Activated gamma-delta T cell treated with anti-CD3 and anti-CD28 coated beads, Interleukin-2, amount 50 U/mL, for 16 hours (primary cell): ENCODE measurements at regions not wholly inside any gene's neighbourhood (a gene's known extent, or its start where the extent isn't known, plus 50 kb on each side); places are given as distances from the start of the nearest gene placed in this dataset.

Experiments used
- DNase-seq: peaks from one replicate; pipeline ENCODE4 v3.0.0-alpha.2; 2020; ENCODE audit warnings: low read depth

DNA sequence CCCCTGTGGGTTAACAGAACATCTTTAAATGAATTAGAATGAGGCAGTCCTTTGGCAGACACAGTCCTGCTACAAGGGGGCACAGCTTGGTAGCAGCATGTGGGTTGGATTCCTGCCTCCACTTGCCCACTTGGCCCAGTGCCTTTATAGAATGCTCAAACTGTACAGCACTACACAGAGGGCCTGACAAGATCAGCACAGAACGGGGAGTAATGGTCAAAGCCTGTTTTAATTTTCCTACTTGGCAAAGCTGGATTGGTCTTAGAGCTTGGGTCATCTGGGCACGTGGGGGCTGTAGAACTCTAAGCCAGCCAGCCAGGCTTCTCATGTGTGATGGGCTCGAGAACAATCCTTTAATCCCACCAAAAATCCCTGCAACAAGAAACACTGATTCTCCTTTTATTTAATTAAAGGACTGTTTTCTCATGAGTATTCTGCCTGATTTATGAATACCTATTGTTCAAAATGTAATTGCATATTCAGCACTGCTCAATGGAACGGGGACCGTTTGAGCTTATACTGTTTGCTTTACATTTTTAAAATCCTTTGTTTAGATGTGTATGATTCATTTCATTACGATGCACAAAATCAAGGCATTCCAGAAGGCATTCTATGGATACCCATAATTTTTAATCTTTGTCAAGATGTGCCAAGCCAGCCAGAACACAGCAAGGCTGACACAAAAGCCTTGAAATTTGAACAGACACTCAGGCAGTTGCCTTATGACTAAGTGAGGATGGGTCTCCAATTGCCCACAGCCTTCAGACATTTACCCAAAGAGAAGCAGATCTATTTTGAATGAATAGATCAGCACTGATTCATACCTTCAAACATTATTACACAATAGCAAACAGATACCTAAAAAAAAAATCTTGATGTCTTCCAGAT, 249.3 kb upstream of the TGFBR2 start:
- no peak for DNase-seq

DNA sequence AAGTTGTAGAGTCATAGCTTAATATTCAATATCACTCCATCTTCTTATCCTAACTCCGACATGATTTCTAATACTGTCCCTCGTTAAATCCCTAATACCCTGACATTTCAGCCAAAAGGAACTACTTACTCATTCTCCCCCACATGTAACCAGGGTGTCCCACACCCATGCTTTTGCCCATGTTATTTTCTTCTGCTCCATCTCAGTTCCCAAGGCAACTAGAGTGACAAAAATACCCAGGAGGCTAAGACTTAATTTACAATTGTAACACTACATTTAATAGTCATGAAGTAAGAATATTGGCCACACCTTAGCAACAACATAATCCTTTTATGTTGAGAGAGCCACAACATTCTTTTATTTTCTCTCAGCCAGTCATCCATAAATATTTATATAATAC, 248.5 kb upstream of the TGFBR2 start:
- no peak for DNase-seq

GRCh38 chr3:30358871-30359270, 247.5 kb upstream of the TGFBR2 start:
- DNase-seq: no peak

- DNase-seq: no peak
These were observed 237.4 kb upstream of the TGFBR2 start for GRCh38 chr3:30368978-30369377.

GRCh38 chr3:30370681-30371271, 235.6 kb upstream of the TGFBR2 start:
- no peak for DNase-seq

DNA sequence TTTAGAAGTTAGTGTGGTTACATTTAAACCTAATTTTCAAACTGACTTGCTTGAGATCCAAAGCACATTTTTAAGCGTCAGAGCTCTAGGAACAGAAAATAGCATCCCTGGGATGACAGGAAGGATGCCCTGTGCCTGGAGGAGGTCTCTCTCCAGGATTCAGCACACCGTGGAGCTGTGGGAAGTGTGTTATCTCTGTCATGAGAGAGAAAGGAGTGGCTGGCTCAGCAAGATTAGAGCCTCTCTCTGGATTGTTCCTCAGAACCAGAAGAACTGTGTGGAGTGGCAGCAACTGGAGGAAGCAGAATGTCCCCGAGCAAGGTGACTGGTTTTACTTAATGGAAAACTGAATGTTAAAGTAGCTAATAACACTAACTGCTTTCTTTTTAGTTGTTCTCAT, 233.6 kb upstream of the TGFBR2 start:
- DNase-seq: no peak

- DNase-seq: no peak
These were observed 221.8 kb upstream of the TGFBR2 start for GRCh38 chr3:30384546-30385072.

DNA sequence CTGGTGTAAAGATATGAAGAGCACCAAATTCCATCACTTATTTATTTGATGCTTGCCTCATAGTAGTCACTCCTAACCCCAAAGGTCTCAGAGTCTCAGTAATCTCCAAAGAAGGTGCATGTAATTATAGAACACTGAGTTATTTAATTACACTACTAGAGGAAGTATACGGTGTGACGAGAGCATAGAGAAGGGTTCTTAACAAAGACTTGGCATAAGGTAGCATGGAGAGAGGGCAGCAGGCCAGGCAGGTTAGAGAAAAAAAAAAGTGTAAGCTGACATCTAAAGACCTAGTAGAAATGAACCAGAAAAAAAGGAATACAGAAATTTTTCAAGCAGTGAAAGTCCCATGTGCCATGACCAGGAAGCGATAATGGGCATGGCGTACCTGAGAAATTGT, 213.3 kb upstream of the TGFBR2 start:
- DNase-seq: no peak

DNA sequence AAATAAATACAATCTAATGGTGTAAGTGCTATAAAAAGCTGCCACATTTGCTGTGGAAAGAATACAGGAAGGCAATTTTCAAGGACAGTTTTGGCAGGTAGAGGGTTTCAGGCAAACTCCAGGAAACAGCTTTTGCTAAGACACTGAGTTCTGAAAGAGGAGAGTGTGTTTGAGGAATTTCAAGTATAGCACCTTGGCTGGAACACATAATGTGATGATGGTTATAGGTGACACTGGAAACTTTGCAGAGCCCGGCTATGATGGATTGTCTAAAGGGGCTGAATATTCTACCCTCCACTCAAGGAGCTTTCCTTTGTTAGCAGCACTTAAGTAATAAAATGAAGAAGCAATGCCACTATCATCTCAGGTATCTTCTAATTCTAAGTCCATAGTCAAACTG, 209.4 kb upstream of the TGFBR2 start:
- no peak for DNase-seq

- no peak for DNase-seq
These were observed 206.8 kb upstream of the TGFBR2 start for GRCh38 chr3:30399394-30400181.

GRCh38 chr3:30400926-30401325, 205.5 kb upstream of the TGFBR2 start:
- DNase-seq: no peak

- no peak for DNase-seq
These were observed 204.4 kb upstream of the TGFBR2 start for GRCh38 chr3:30401971-30402370.

DNA sequence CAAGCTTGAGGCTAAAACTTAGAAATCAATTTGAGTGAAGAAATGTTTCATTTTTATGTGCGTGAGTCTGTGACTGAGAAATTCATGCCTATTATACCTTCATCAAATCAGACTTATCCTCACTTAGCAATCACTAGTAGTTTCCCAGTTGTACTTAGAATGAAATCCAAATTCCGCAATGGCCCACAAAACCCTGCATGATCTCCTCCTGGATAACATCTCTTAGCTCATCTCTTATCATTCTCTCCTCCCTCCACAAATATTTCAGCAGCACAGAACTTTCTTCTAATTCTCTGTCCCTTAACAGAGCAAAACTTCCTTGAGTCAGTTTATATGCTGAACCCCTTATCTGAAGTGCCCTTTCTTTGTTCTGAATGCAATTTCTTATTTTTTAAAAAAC, 198.8 kb upstream of the TGFBR2 start:
- DNase-seq: no peak

DNA sequence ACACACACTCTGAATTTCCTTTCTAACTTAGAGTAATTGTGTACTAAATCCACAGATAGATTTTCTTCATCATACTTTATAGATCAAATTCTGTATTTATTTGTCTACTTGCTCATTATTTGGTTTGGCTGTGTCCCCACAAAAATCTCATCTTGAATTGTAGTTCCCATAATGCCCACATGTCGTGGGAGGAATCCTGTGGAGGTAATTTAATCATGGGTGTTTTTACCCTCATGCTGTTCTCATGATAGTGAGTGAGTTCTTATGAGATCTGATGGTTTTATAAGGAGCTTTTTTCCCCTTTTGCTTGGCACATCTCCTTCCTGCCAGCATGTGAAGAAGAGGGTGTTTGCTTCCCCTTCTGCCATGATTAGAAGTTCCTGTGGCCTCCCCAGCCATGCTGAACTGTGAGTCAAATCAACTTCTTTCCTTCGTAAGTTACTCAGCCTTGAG, 198.3 kb upstream of the TGFBR2 start:
- DNase-seq: no peak

- DNase-seq: no peak
These were observed 188.0 kb upstream of the TGFBR2 start for GRCh38 chr3:30418443-30418842.

GRCh38 chr3:30421266-30421665, 185.1 kb upstream of the TGFBR2 start:
- DNase-seq: no peak

- no peak for DNase-seq
These were observed 180.0 kb upstream of the TGFBR2 start for GRCh38 chr3:30426293-30426993.

- DNase-seq: no peak
These were observed 178.2 kb upstream of the TGFBR2 start for GRCh38 chr3:30428251-30428650.

DNA sequence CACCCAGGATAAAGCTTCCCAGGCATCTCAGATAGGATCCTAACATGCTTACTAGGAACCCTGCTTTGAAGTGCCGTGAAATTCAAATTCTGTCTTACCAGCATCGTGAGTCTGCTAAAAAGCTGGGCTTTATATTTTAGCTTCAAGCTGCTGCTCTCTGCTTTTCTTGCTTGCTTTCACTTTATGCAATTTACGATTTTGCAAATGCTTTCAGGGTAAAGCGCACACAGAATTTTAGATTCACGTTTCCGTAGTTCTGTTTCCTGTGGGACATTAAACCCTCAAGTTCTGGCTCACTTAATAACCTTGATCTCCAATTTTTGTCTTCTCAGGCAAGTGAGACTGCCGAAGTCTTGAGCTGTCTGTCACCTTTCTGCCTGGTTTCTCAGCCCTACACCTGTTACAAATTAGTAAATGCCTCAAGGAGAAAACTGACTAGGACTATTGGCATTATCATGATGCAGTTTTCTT, 170.5 kb upstream of the TGFBR2 start:
- DNase-seq: no peak

- DNase-seq: no peak
These were observed 169.2 kb upstream of the TGFBR2 start for GRCh38 chr3:30437171-30437601.

DNA sequence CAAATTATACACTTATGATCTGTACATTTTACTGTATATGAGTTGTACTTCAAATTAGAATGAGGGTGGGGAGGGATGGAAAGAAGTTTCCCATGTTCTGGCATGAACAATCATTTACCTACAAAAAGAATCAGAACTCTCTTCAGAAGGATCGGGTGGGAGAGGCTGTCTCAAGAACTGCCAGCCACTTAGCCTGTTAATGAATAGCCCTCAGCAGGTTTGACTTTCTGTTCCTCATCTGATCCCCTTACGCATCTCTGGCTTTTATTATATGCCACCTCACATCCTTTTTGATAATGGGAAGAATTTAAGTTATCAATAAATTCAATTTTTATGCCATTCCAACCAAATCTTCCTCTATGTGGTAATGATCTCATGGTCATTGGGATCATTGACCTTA, 168.3 kb upstream of the TGFBR2 start:
- DNase-seq: no peak
